DMS53 (cell line): ENCODE measurements at regions not wholly inside any gene's neighbourhood (a gene's known extent, or its start where the extent isn't known, plus 50 kb on each side); places are given as distances from the start of the nearest gene placed in this dataset.

Source experiments
- DNase-seq: peaks from one replicate; lab custom pipeline; 2025; lab: John Stamatoyannopoulos, UW

DNA sequence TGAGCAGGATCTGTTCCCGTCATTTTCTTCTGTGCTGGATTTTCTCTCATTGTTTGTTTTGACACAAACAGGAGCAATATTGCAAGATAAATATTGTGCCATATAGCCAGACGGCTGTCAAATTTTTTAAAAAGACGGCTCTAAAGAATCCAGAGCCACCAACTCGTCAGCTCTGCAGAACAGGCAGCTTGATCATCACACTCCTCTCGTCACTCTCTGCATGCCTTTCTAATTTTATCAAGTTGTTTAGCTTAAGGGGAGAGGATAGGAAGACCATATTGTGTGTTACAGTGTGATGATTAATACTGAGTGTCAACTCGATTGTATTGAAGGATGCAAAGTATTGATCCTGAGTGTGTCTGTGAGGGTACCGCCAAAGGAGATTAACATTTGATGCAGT lies 562.8 kb downstream of the GALC start:
- peak; percentile 60 for DNase-seq

DNA sequence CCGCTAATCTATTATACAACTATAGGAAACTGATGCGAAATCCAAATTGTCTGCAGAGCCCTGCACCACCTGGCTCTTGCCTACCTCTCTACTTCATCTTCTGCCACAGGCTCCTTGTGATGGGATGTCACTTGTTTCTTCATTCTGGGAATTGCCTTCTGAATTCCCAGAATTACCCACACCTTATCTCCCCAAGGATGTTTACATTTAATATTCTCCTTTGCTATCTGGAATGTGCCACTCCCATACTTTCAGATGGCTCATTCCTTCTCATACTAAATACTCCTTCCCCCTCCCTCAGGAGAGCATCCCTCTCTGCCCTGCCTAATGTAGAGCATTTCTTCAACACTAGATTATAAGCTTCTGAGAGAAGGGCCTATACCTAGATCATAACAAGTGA lies 573.1 kb downstream of the GALC start:
- no peak for DNase-seq

DNA sequence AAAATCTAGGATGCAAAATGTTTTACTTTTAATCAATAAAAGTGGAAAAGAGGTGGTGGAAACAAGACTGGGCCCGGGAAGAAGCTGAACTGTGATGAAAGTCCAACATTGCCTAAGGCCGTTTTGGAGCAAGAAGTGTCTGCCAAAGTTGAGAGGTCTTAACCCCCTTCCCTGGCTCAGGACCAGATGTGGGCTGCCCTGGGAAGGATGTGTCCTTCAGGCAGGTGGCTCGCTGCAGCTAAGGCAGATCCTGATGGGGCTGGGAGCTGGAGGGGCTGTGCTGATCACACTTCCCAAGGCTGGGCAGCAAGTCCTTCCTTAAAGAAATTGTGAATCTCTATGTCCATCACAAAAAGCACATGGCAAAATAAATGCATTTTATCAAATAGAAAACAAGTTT lies 581.6 kb downstream of the GALC start:
- no peak for DNase-seq

DNA sequence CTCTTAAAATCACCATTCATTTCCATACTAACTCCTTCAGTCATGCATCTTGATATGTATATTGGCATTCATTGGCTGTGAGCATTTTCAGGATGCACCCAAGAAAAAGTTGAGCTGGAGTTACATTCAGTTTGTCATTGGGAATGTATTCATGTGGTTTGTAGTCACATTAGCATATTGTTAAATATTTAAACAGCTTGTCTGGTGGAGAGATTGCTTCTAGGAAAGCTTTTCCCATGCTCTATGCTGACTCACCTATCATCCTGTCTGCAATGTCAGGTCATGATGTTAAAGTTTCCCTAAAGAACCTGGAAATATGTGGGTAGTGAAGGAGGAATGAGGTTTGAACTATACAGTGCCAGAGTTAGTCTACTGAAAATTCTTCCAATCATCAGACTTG lies 583.6 kb downstream of the GALC start:
- DNase-seq = no peak

DNA sequence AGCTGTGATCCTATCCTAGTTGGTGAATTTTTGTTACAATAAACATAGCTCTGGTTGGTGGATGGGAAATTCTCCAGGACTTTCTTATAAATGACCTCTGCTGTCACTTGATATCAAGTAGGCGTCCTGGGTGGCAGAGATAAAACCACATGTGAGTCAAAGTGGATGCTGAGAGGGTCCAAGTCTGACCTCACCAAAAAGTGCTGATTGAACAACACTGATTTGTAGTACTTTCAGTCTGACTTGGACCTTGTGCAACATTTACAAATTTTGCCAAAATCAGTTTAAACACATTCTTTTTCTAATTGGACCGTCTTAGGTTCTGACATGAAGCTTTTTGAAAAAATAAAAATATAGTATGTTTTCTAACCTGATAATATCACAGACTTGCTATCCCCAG lies 585.6 kb downstream of the GALC start:
- DNase-seq = no peak

DNA sequence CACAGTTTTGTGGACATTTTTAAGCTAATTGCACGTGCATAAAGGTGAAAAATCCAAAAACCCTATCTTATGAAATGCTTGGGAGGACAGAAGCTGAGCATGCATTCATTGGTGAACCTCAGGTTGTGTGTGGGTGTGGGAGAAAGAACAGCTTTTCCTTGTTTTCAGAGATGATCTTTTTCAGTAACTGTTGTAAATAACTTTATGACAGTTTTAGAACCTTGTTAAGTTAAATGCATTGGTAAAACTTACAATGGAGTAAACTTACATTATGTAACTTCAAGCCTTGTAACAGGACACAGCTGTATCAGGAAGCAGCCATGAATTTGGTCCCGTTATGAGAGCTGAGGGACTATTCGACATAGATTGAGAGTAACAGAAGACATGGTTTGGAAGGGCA lies 587.4 kb downstream of the GALC start:
- no peak for DNase-seq

DNA sequence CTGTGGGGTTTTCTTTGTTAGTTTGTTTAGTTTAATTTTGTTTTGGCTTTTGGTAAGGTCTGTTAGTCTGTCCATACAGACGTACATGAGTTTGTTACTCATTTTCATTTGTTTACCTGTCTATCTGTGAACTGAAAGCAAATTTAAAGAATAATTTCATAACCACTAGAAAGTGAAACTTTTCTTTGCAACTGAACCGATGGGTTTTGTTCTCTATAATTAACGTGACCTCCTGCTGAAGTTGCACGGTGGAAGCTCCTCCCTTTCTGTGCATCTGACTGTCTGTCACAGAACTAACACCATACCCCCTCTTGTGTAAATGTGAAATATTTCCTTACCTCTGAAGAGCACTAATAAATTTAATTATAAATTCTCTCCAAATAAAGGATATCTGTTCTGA lies 595.5 kb downstream of the GALC start:
- no peak for DNase-seq

DNA sequence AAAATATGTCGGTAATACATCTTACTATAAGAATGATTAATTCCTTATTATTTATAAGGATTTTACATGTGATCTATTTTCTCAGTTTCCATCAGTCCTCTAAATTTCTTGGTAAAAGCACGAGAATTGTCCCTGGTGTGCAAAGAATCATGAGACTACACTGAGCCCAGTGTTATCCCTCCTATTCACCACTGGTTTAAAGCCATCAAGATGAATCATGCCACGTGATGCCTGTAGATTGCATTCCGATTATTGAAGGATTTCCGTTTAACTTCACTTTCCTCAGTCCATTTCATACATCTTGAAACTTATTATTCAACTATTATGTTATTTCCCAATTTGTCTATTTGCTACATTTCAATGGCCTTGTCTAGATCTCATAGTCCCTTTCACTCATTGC lies 601.9 kb downstream of the GALC start:
- DNase-seq = no peak

DNA sequence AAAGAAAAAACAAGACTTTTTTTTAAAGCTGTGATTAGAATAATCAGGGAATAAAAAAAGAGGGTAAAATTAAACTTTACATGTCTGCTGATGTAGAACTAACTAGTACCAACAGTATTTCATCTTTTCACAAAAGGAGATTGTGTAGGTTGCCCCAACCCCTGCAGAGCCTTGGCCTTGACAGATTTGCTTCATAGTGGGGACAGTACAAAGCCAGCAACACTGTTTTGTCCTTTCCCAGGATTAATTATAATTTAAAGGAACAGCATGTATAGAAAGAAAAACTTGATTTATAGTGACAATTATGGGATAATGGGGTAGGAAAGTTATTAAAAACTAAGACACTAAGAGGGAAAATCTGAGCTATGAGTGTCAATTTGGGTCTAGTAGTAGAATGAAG lies 604.0 kb downstream of the GALC start:
- DNase-seq = no peak

DNA sequence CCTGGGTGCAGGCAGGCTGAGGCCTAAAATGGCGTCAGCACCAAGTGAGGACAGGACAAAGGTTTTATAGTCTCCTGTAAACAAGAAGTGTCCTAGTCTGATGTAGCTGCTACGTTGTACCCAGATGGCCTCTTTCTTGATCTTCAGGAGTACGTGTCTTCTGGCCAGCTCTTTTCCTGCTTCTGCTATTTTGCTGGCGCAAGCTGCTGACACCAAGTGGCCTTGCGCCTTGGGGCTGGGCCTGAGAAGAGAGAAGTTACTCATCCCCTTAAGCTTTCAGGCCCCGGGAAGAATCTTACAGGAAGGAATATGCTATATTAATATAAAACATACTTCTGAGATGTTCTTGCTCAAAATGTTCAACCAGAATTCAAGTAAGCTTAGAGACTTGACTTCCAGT lies 605.2 kb downstream of the GALC start:
- no peak for DNase-seq

DNA sequence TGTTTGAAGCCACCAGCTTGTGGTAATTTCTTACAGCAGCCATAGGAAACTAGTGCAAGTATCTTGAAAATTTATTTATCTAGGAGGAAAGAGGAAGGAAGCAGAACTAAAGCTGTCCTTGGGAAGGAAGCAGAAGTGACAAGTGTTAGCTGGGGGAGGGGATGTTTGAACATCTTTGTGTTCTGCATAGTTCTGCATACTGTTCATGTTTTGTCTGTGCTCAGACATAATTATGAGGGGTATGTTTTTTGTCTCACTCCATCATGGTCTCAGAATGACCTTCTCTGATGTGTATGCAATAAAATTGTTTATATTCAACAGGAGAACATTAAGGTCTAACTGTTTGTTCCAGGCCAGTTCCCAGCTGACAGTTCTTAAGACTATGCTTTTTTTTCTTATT lies 606.5 kb downstream of the GALC start:
- DNase-seq = no peak

DNA sequence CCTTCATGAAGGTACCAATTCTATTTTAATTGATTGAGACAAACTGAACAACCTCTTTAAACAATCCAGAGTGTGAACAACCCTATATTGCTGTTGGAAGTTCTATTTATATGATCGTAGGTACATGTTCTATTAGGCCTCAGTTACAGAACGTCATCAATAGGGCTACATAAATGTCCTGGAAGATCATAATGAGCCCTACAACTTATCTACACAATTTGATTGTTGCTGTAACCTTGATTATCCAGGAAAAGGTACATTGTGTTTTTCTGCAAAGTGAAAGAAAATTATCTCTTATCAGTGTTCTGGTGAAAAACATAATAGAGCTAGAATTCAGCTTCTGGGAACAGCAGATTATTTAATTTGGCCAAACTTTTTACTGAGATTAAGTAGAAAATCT lies 612.9 kb downstream of the GALC start:
- DNase-seq = no peak

DNA sequence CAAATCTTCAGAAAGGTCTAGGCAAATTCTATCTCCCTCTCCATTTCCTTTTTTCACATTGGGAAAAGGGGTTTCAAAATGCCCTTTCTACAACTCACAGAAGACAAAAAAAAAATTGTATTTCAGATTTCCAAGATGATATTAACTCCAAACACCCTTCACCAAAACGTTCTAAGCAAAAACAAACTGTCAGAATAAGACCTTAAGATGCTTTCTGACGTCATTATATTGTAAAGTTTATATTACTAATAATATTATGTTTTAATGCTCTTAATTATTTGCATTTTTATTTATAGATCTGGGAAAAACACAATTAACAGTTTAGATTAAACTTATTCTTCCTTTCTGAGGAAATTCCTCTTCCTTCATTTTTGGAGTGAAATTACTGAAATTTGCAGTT lies 624.2 kb downstream of the GALC start:
- DNase-seq = no peak

DNA sequence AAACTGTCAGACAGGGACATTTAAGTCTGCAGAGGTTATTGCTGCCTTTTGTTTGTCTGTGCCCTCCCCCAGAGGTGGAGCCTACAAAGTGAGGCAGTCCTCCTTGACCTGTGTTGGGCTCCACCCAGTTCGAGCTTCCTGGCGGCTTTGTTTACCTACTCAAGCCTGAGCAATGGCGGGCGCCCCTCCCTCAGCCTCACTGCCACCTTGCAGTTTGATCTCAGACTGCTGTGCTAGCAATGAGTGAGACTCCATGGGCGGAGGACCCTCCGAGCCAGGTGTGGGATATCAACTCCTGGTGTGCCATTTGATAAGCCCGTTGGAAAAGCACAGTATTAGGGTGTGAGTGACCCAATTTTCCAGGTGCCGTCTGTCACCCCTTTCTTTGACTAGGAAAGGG lies 632.7 kb downstream of the GALC start:
- DNase-seq = peak; percentile 4

DNA sequence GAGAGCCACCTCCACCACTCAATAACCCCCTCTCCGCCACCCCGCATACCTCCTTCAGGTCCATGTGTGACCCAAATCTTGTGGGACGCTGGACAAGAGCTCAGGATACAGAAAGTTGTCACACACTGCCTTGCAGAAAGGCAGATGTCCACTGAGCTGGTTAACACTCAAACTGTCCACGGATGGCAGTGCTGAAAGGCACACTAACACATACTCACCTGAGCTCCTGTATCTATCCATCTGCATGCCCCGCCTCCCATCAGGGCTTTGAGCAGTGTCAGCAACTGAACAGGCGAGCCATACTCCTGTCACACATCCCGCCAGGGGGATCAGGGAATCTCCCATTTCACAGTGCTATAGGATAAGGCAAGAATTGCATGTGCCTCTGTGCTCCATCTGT lies 642.0 kb downstream of the GALC start:
- DNase-seq = no peak

DNA sequence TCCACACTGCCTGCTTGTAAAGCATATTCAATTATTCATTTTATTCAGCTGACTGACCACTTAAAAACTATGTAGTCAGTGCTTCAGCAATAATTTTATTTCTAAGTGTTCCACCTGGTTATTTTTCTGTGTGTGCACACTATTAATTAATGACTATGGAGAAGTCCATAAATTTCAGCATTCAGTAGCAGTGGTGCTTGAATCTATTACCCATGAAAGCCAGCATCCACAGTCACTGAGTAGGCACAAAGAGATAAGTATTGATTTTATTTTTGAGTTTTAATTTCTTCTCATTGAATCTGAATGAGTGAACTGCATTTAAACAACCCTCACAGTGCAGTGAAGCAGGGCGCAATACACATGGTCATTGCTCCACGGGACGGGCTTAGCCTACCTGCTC lies 643.1 kb downstream of the GALC start:
- no peak for DNase-seq

DNA sequence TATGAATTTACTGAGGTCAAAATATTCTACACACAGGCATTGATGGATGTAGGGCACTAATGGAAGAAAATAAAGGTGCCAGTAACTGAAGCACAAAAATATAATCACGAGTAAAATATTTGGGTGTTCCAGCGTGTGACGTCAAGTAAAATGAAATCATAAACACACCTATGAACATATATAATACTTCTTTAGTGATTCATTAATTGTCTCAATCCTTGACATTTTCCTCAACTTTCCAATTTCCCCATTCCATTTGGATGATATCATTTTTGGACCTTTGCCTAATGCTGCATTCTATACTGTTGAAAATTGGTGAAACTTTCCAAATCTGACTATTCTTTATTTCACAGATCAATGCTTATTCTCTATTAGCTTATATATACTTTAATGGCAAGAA lies 649.3 kb downstream of the GALC start:
- peak; percentile 9 for DNase-seq

DNA sequence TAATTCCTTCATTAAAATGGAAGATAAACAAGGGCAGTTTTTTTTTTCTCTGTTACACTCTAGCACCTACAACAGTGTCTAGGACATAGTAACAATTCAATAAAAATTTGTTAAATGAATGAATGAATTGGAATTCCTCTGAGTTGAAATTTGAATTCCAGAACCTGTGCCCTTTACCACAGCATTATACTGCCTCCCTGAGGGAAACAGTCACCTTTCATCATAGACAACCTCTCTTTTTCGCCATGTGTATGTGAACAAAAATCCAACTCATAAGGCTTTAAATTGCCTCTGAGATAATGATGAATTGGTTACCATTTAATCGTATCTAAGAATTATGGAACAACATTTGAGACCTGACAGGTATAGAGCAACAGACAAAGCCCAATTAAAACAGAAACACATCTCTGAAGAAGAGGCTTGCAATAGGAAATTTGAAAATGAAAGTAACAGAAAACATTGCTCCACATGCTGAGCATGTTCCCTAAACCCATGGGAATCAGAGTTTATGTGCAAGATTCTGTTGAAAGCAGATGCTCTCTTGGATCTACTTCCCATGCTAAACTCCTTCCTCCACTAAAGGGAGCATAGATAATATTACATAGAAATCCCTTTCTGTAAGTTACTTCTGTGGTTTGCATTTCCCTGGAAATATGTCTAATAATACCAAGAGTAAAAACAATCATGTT lies 657.8 kb downstream of the GALC start:
- peak; percentile 4 for DNase-seq

DNA sequence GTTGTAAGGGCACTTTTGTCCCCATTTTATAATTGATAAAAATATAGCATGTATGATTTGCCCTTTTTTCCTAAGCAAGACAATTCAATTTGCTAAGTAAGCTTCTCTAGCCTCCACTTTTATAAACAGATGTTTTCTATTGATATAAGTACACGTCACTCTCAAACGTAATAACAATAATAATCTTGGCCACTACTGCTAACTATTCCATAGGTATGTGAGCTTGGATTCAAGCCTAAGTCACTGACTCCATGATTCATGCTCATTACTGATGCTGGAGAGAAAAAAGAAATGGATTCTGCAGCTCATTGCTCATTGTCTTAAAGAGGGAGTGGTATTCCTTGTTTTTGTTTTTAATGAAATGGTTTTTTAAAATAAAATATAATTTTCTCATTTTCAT lies 661.0 kb downstream of the GALC start:
- DNase-seq = no peak

DNA sequence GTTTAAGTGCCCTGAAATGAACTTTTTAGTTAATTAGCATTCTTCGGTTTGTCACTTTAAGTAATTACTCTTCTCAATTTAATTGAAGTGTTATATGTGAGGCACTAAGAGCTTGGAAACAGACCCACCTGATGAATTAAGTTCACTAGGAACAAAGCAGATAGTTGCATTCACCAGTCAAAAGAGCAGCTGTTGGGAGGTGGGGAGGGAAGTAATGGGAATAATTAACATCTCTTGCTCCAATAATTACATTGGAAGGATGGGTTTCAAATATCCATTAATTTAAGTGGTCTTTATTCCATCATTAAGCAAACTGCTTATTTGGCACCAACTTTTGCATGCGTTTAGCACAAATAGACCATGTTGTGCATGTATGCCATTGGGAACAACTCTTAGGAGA lies 667.2 kb downstream of the GALC start:
- no peak for DNase-seq

DNA sequence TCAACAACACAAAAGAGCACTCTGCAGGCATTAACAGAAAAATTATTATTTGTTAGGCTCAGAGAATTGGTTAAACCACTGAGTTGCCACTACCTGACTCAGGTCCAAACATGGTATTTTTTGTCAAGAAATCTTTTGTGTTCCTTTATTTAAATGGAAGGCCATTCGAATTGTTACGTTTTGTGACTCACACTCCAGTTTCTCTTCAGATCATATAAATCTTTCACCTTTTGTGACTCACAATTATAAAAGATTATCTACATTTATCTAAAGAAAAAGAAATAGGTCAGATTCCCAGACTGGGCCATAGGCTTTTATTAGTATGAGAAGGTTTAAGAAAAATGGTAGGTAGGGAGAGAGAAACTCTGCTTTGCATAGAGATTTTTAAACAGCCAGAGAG lies 669.8 kb downstream of the GALC start:
- no peak for DNase-seq

DNA sequence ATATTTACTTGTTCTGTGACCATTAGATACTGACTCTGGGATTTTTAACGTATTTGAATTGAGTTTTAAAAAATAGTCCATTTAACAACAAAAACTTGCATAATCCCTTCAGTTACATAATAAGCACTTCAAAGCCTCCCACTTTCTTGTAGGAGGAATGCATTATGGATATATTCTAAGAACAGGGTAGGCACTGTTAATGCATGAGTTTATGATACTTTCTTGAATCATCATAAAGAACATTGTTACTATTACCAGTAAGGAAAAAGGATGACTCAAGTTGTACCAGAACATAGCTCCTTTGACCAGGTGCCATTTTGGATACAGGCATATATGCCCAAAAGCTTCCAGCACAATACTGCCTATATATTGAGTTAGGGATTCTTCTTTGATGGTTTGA lies 671.4 kb downstream of the GALC start:
- DNase-seq = no peak

DNA sequence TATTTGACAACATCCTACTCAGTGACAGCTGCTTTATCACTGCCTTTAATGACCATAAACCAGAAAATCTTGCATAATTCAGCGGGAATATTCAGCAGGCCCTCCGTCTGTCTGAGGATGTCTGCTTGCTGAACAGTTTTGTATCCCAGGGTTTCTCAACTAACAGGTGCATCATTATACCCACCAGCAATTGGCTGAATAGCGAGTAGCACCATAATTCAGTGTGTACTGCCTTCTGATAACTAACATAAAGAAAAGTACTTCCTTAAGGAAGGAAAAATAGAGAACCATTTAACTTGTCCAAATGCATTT lies 680.1 kb downstream of the GALC start:
- no peak for DNase-seq

DNA sequence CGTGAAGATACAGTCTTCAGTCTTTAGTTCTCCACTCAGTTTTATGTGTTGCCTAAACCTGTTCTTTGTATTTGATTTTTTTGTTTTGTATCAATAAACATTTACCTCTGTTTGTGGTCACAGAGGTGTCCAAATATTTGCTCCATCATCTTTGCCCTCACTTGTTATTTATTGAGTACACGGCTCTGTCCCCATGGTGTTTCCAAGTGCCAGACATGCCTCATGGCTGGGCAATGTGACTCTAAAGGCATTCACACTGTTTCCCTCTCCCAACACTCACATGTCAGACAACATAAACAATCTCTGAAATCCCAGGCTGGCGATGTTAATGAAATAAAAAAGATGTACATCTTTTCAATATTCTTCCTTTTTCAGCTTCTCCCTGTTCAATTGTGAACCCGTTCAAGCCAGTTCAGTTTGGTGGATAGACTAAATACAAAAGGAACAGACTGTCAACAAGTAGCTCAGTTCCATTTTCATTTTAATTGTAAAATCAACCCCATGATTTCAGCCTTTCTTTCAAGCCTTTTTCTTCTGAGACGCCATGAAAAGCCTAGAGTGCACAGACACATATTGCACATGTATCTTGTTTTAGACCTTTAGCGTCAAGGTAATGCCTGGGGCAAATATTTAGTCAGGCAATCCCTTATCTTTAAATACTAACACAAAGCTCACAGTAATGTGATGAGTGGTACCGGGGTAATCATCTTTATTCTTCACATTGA lies 680.7 kb downstream of the GALC start:
- peak; percentile 67 for DNase-seq
